ENCODE measurements at regions not wholly inside any gene's neighbourhood (a gene's known extent, or its start where the extent isn't known, plus 50 kb on each side); places are given as distances from the start of the nearest gene placed in this dataset.
"Not testable (repeated sequence)": the region's sequence is repeated elsewhere in the genome, so short reads cannot be mapped to it uniquely, and the experiment has no call there.

DNA sequence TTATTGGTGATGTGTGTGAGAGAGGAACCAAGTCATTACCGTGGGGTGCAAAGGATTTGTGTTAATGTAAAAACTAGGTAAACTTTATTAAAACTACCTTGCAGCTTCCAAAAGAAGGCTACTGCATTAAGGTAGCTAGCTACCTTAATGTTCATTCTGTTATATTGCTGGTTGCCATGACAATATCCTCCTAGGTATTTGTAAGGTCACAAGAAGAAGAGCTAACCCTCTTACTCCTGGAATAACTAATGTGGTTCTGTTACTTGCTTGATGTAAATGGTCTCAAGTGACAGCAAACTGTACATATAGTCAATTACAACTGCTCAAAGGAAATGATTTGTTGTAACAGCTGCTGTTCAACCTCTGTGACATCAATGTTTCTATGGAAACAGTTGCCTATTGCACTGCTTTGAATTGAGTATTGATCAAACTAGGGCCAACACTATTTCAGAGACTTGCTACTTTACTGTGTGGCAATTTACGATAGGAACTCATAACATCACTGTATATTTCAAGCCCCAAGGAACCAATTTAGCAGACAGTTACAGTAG is 319.8 kb upstream of the HNRNPA3 start:
- Mint-ChIP-seq H3K9me3 (peaks cover 3% of the 10 kb centered on the region), H3K36me3 (no peaks in the 10 kb centered on the region), H3K27ac (no peak overlapping the region), H3K27me3 (peaks cover 0 to 8% of the 10 kb centered on the region in 2 donors), H3K4me3 (no peak overlapping the region), H3K4me1 (ENCODE audit: low read depth in 2 of 2) (peaks cover 0 to 4% of the 10 kb centered on the region in 2 donors)
- no peak for ATAC-seq
- DNase-seq (ENCODE audit: low spot score): no peak

DNA sequence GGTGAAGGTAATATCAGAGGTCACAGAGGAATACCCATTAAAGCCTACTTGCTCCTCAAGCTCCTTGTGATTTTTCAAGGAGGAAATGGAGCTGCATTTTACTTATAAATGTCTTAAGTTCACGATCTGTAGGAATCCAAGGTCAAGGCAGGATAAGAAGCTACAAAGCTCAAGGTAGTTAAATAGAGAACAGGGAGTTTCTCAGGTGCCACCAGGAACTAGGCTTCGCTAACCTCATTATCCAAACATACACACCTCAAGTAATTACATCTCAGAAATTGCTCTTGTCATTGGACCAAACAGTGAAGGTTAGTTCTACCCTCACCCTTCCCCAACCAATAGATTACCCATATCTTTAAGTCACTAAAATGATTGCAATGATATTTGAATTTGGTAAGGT is 317.4 kb upstream of the HNRNPA3 start:
- H3K27ac Mint-ChIP-seq: no peak overlapping the region
- no peaks in the 10 kb centered on the region for H3K9me3 Mint-ChIP-seq
- peaks cover 0 to 4% of the 10 kb centered on the region in 2 donors for H3K27me3 Mint-ChIP-seq
- no peaks in the 10 kb centered on the region for H3K4me1 Mint-ChIP-seq (ENCODE audit: low read depth in 2 of 2)
- H3K4me3 Mint-ChIP-seq: no peak overlapping the region
- no peaks in the 10 kb centered on the region for H3K36me3 Mint-ChIP-seq
- DNase-seq (ENCODE audit: low spot score): no peak
- no peak for ATAC-seq

DNA sequence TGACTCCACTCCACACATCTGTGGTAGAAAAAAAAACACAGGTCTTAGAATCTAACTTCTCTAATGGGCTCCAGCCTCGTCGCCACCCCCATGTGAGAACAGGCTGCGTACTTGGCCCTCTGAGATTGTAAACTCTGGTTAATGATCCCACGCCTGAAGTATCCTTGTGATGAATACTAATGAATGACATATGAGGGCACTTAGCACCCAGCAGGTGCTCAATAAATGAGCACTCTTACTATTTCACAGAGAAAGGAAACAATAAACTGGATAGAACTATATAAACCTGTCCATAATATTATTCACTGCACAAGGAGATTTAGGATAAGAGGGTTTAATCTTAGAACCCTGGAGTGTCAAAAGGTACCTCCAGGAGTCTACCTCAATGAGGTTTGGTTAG is 310.1 kb upstream of the HNRNPA3 start:
- DNase-seq (ENCODE audit: low spot score) (no peak), ATAC-seq (no peak)
- Mint-ChIP-seq H3K4me1 (ENCODE audit: low read depth in 2 of 2) (no peaks in the 10 kb centered on the region), H3K9me3 (peaks cover 3% of the 10 kb centered on the region), H3K4me3 (no peak overlapping the region), H3K36me3 (peaks cover 4% of the 10 kb centered on the region), H3K27ac (no peak overlapping the region), H3K27me3 (peaks cover 0 to 3% of the 10 kb centered on the region in 2 donors)

DNA sequence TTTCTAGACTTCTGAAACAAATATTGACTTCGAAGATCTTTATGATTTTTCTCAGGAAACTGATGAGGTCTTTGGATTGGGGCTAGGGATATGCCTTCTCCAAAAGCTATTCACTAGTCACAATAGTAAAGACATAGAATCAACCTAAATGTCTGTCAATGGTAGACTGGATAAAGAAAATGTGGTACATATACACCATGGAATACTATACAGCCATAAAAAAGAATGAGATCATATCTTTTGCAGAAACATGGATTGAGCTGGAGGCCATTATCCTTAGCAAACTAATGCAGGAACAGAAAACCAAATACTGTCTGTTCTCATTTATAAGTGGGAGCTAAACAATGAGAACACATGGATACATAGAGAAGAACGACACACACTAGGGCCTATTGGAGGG is 308.5 kb upstream of the HNRNPA3 start:
- H3K4me1 Mint-ChIP-seq (ENCODE audit: low read depth in 2 of 2); ATAC-seq; H3K36me3 Mint-ChIP-seq; DNase-seq (ENCODE audit: low spot score); H3K9me3 Mint-ChIP-seq; H3K27ac Mint-ChIP-seq; H3K4me3 Mint-ChIP-seq; H3K27me3 Mint-ChIP-seq: not testable (repeated sequence)

DNA sequence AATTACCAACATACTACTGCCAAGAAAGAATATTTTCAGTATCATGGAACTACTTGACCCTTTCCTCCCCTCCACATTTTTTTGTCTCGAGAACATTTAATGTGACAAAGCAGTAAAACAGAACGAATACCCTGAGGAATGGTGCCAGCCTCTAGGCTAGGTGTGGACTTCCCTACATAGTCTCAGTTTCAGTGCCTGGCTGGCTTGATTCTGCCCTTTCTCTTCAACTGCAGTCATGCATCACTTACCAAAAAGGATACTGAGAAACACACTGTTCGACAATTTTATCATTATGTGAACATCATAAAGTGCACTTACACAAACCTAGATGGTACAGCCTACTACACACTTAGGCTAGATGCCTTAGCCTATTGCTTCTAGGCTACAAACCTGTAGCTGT is 305.3 kb upstream of the HNRNPA3 start:
- Mint-ChIP-seq H3K9me3 (peaks cover 3% of the 10 kb centered on the region), H3K4me3 (no peak overlapping the region), H3K27ac (no peak overlapping the region), H3K4me1 (ENCODE audit: low read depth in 2 of 2) (peaks cover 3 to 5% of the 10 kb centered on the region in 2 donors), H3K27me3 (peaks cover 0 to 7% of the 10 kb centered on the region in 2 donors), H3K36me3 (peaks cover 4% of the 10 kb centered on the region)
- ATAC-seq (no peak), DNase-seq (ENCODE audit: low spot score) (no peak)

DNA sequence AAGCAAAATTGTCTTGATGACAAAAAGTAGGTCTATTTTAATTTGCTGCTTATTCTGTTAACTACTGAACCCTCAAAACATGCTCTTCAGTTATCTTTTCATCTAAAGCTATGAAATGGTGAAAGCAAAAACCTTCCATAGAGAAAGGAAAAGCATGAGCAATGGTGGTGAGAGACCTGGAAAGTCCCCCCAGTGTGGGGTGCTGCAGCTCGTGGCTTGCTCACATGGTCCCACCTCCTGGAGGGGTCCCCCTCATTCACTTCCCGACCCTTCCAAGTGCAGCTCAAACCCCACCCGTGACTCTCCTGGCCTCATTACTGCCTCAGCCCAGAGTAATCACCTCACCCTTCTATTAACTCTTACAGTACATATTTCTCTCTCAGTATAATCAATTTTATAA is 301.8 kb upstream of the HNRNPA3 start:
- H3K27ac Mint-ChIP-seq: no peak overlapping the region
- DNase-seq (ENCODE audit: low spot score) (no peak), ATAC-seq (no peak)
- H3K9me3 Mint-ChIP-seq: no peaks in the 10 kb centered on the region
- H3K4me1 Mint-ChIP-seq (ENCODE audit: low read depth in 2 of 2): peaks cover 3 to 10% of the 10 kb centered on the region in 2 donors
- H3K4me3 Mint-ChIP-seq: no peak overlapping the region
- no peaks in the 10 kb centered on the region for H3K36me3 Mint-ChIP-seq
- peaks cover 0 to 7% of the 10 kb centered on the region in 2 donors for H3K27me3 Mint-ChIP-seq

DNA sequence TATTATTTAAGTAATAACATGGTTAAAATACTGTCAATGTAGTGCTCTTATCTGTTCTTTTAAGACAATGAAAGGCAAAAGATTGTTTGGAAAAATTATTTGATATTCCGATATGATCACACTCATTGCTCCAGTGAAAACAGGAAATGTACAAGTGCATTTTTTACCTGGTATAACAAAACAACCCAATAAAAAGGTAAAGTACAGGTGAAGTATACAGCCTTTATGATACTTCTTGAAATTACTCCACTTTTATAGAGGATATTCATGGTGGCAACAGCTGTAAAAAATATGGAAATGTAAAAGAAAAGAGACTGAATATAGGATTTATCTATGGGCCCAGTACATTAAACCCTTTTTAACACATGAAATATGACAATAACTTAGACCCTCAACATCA is 298.6 kb upstream of the HNRNPA3 start:
- no peak overlapping the region for H3K27ac Mint-ChIP-seq
- peaks cover 3 to 12% of the 10 kb centered on the region in 2 donors for H3K4me1 Mint-ChIP-seq (ENCODE audit: low read depth in 2 of 2)
- no peak for ATAC-seq
- H3K4me3 Mint-ChIP-seq: no peak overlapping the region
- no peaks in the 10 kb centered on the region for H3K9me3 Mint-ChIP-seq
- no peaks in the 10 kb centered on the region for H3K36me3 Mint-ChIP-seq
- H3K27me3 Mint-ChIP-seq: peaks cover 0 to 7% of the 10 kb centered on the region in 2 donors
- no peak for DNase-seq (ENCODE audit: low spot score)

DNA sequence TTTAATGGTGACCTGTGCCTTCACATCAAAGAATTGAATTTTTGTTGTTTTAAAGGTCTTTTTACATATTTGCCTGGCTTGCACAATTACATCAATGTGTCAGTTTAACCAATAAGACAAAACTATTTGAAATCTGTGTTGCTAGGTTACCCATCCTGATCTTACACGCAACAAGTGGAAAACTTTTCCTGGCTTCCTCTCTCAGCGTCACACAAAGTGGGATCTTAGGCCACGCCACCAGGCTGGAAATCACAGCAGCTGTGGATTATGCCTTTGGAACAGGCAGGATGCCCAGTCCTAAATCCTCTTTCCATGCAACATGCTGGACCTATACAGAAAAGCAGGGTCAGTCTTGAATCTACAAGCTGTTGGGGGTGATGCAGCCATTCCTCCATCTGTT is 298.2 kb upstream of the HNRNPA3 start:
- DNase-seq (ENCODE audit: low spot score) (no peak), ATAC-seq (no peak)
- H3K9me3 Mint-ChIP-seq: no peaks in the 10 kb centered on the region
- H3K4me3 Mint-ChIP-seq: no peak overlapping the region
- H3K27ac Mint-ChIP-seq: no peak overlapping the region
- no peaks in the 10 kb centered on the region for H3K36me3 Mint-ChIP-seq
- peaks cover 3 to 12% of the 10 kb centered on the region in 2 donors for H3K4me1 Mint-ChIP-seq (ENCODE audit: low read depth in 2 of 2)
- H3K27me3 Mint-ChIP-seq: peaks cover 0 to 7% of the 10 kb centered on the region in 2 donors

DNA sequence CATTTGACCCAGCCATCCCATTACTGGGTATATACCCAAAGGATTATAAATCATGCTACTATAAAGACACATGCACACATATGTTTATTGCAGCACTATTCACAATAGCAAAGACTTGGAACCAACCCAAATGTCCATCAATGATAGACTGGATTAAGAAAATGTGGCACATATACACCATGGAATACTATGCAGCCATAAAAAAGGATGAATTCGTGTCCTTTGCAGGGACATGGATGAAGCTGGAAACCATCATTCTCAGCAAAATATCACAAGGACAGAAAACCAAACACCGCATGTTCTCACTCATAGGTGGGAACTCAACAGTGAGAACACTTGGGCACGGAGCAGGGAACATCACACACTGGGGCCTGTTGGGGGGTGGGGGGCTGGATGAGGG is 290.0 kb upstream of the HNRNPA3 start:
- not testable (repeated sequence) for H3K4me3 Mint-ChIP-seq; DNase-seq (ENCODE audit: low spot score); H3K27me3 Mint-ChIP-seq; H3K27ac Mint-ChIP-seq; ATAC-seq; H3K4me1 Mint-ChIP-seq (ENCODE audit: low read depth in 2 of 2); H3K9me3 Mint-ChIP-seq; H3K36me3 Mint-ChIP-seq

DNA sequence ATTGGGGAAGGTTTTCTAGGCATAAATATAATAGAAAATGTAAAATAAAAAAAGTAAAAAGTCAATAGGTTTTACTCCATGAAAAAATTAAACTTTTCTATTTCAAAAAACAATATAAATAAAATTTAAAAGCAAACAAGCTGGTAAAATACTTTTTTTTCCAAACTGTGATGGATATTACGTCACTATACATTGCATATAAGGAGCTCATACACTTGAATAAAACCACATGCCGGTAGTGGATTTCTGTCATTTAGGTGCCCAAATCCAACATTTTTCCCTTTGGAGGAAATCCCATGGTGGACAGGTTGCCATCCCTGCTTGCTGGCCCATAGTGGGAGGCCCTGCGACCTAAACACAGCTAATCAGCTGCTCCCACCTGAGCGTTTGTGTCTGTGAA is 289.4 kb upstream of the HNRNPA3 start:
- ATAC-seq (no peak), DNase-seq (ENCODE audit: low spot score) (no peak)
- Mint-ChIP-seq H3K4me1 (ENCODE audit: low read depth in 2 of 2) (no peaks in the 10 kb centered on the region), H3K36me3 (no peaks in the 10 kb centered on the region), H3K27ac (no peak overlapping the region), H3K9me3 (no peaks in the 10 kb centered on the region), H3K4me3 (no peak overlapping the region), H3K27me3 (no peaks in the 10 kb centered on the region)

DNA sequence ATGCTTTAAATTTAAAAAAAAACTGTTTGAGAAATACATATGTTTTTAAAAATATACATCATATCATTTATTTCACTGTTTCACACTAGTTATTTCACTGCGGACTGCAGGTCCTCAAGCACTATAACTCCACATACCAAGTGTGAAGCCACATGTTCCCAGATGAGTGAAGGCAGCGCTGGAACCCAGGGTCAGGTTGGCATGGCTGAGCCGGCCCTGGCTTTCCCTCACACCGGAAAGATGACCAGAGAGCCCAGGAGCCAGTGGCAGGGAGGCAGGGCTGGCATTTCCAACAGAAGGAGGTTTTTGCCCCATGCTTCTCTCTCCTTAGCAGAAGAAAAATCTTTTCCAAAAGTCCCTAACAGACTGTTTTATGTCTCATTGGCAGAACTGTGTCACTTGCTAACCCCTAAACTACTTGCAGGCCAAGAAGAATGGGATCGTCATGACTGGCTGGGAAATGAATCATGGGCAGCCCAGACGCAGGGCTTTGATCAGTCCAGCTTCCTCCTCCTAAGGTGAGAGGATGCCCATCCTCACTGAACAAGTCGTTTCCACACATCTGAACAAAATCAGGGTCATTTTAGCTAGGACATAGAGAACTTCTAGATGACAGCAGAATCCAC is 287.6 kb upstream of the HNRNPA3 start:
- Mint-ChIP-seq H3K27me3 (no peaks in the 10 kb centered on the region), H3K4me1 (ENCODE audit: low read depth in 2 of 2) (no peaks in the 10 kb centered on the region), H3K9me3 (no peaks in the 10 kb centered on the region), H3K36me3 (no peaks in the 10 kb centered on the region), H3K4me3 (no peak overlapping the region), H3K27ac (no peak overlapping the region)
- ATAC-seq (no peak), DNase-seq (ENCODE audit: low spot score) (no peak)

DNA sequence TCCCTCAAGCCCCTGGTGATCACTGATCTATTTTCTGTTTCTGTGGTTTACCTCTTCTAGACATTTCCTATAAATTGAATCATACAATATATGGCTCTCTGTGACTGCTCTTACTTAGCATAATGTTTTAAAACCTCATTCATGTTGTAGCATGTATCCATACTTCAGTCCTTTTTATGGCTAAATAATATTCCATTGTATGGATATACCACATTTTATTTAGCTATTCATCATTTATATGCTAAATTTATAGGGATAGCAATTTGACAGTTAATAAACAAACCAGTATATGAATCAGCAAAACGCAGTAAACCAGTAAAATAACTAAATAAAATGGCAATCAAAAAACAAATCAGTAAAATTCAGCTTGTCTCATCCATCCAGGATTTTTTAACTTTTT is 286.1 kb upstream of the HNRNPA3 start:
- Mint-ChIP-seq H3K36me3 (no peaks in the 10 kb centered on the region), H3K27me3 (no peaks in the 10 kb centered on the region), H3K9me3 (no peaks in the 10 kb centered on the region)

DNA sequence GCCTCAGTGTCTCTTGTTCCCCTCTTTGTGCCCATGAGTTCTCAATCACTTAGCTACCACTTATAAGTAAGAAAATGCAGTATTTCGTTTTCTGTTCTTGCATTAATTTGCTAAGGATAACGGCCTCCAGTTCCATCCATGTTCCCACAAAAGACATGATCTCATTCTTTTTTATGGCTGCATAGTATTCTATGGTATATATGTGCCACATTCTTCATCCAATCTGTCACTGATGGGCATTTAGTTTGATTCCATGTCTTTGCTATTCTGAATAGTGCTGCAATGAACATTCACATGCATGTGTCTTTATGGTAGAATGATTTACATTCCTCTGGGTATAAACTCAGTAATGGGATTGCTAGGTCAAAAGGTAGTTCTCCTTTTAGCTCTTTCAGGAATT is 283.2 kb upstream of the HNRNPA3 start:
- not testable (repeated sequence) for DNase-seq (ENCODE audit: low spot score); H3K36me3 Mint-ChIP-seq; H3K27ac Mint-ChIP-seq; ATAC-seq; H3K27me3 Mint-ChIP-seq; H3K9me3 Mint-ChIP-seq; H3K4me3 Mint-ChIP-seq
- peaks cover 14 to 19% of the 10 kb centered on the region in 2 donors for H3K4me1 Mint-ChIP-seq (ENCODE audit: low read depth in 2 of 2)

More for the DNA sequence above, 286.1 kb upstream of the HNRNPA3 start:
- no peak overlapping the region for H3K4me3 Mint-ChIP-seq
- ATAC-seq: no peak
- no peak overlapping the region for H3K27ac Mint-ChIP-seq
- H3K4me1 Mint-ChIP-seq (ENCODE audit: low read depth in 2 of 2): peaks cover 4 to 6% of the 10 kb centered on the region in 2 donors
- no peak for DNase-seq (ENCODE audit: low spot score)

DNA sequence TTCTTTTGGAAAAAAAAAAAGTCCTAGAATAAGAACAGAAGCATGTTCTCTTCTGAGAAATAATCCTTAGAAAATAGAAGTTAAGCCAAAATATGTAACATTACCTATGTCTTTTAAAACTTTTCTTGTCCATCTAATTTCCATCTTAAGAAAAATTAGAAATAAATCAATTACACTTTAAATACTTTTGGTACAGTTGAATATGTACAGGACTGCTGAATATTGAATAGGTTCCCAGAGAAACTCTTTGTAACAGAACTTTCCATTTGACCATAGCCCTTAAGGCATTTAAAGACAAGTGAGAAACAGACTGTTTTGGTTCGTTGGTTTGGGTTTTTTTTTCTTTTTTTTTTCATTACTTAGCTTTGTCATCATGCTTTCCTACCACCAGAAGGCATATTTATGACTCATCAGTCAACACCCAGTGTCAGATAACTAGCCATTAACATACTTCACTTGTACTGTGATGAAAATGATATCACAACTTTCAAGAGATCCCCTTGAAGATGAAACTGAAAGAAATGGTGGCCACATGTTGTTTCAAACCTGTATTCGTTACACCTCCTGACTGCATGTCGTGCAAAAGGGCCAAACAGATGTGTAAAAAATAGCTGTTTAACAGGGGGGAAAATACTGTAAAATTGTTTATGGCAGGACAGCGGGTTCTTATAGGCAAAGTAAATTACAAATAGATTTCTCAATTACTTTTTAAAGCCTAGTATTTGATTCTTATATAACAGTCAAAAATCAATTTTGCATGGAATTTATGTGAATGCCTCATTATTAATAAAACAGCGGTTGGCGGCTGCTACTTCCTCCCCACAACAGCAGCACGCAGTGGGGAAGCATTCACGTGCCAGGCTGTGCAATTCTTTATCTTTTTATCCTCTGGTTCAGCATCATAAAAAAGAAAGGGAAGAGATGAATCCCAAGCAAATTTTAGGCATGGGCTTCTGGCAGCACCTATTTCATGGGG is 280.7 kb upstream of the HNRNPA3 start:
- Mint-ChIP-seq H3K27me3 (no peaks in the 10 kb centered on the region), H3K4me1 (ENCODE audit: low read depth in 2 of 2) (peaks cover 16 to 24% of the 10 kb centered on the region in 2 donors), H3K36me3 (no peaks in the 10 kb centered on the region), H3K4me3 (peak overlapping the region; percentile 55), H3K27ac (peak overlapping the region; percentile 77 to 89), H3K9me3 (no peaks in the 10 kb centered on the region)
- DNase-seq (ENCODE audit: low spot score) (peak; percentile 66), ATAC-seq (peak; percentile 98)
